SU-DHL-6 (cell line): ENCODE measurements at regions not wholly inside any gene's neighbourhood (a gene's known extent, or its start where the extent isn't known, plus 50 kb on each side); places are given as distances from the start of the nearest gene placed in this dataset.

Source experiments
- H2AFZ ChIP-seq: fragments of 200-600 bp; sonication (generic); 2 replicates; pipeline ENCODE4 v1.6.1; 2014; ENCODE audit warnings: low read depth, mild to moderate bottlenecking, moderate library complexity, mixed read lengths, antibody characterized with exemption, low read length; ENCODE audit not compliant: severe bottlenecking
- H3F3A ChIP-seq: fragments of 200-600 bp; shearing (Covaris generic); 2 replicates; pipeline ENCODE4 v1.6.0; 2016; ENCODE audit warnings: antibody characterized with exemption, mild to moderate bottlenecking; ENCODE audit not compliant: insufficient read depth
- H3K27ac ChIP-seq: fragments of 200-600 bp; sonication (generic); 2 replicates; pipeline ENCODE4 v1.5.1; 2016; ENCODE audit warnings: low read depth, mild to moderate bottlenecking, low read length, moderate library complexity, mixed read lengths
- H3K27me3 ChIP-seq: fragments of 200-600 bp; sonication (generic), shearing (Covaris generic); 2 replicates; pipeline ENCODE4 v1.6.0; 2014; ENCODE audit warnings: mild to moderate bottlenecking, low read length
- H3K36me3 ChIP-seq: fragments of 200-600 bp; sonication (generic); 2 replicates; pipeline ENCODE4 v1.6.1; 2014; ENCODE audit warnings: mild to moderate bottlenecking, low read length, mixed read lengths
- H3K4me2 ChIP-seq: fragments of 300-600, 200-600 bp; shearing (Covaris generic), sonication (generic); 2 replicates; pipeline ENCODE4 v1.6.0; 2014; ENCODE audit warnings: low read length, low read depth, mild to moderate bottlenecking; ENCODE audit not compliant: poor library complexity, severe bottlenecking
- H3K4me3 ChIP-seq: fragments of 200-600 bp; sonication (generic); 2 replicates; pipeline ENCODE4 v1.5.1; 2014; ENCODE audit warnings: antibody characterized with exemption, low read length, mild to moderate bottlenecking, mixed read lengths; ENCODE audit not compliant: insufficient read depth, poor library complexity, severe bottlenecking
- H3K79me2 ChIP-seq: fragments of 200-600 bp; sonication (generic); 2 replicates; pipeline ENCODE4 v1.6.1; 2014; ENCODE audit warnings: mild to moderate bottlenecking, low read length, moderate library complexity; ENCODE audit not compliant: insufficient read depth
- H3K9ac ChIP-seq: fragments of 200-600 bp; sonication (generic); 2 replicates; pipeline ENCODE4 v1.7.0; 2014; ENCODE audit warnings: mild to moderate bottlenecking, low read length
- H3K9me2 ChIP-seq: fragments of 200-600 bp; sonication (generic); replicated peaks from 2 replicates; pipeline ENCODE4 v1.6.1; 2014; ENCODE audit warnings: low read length; ENCODE audit not compliant: insufficient read depth
- H3K9me3 ChIP-seq: fragments of 200-600 bp; sonication (generic); 2 replicates; pipeline ENCODE4 v1.6.1; 2014; ENCODE audit warnings: low read length, mixed read lengths; ENCODE audit not compliant: insufficient read depth
- H4K20me1 ChIP-seq: fragments of 200-600 bp; sonication (generic); 2 replicates; pipeline ENCODE4 v1.6.1; 2014; ENCODE audit warnings: low read depth, mild to moderate bottlenecking, antibody characterized with exemption, low read length, moderate library complexity, mixed read lengths
- CTCF ChIP-seq: fragments of 200-600 bp; sonication (generic); IDR thresholded peaks from one replicate; pipeline ENCODE4 v1.5.1; 2017; ENCODE audit warnings: antibody characterized with exemption, mild to moderate bottlenecking, low read length, moderate library complexity; ENCODE audit not compliant: insufficient read depth, poor library complexity, severe bottlenecking
- EZH2phosphoT487 ChIP-seq: fragments of 200-600 bp; sonication (generic), shearing (Covaris generic); conservative IDR thresholded peaks from 2 replicates; pipeline ENCODE4 v1.6.1; 2018; ENCODE audit warnings: mild to moderate bottlenecking, antibody characterized with exemption, low read length, moderate library complexity, mixed read lengths

GRCh38 chr11:79582434-79582833 is 141.6 kb upstream of the TENM4 start:
- H3K9me3 ChIP-seq, result no peaks in the 10 kb centered on the region
- H3K36me3 ChIP-seq, result no peaks in the 10 kb centered on the region
- H3K27me3 ChIP-seq, result no peaks in the 10 kb centered on the region
- no peak overlapping the region for H3K27ac ChIP-seq
- H3K4me2 ChIP-seq, result no peak overlapping the region
- H3K9ac ChIP-seq, result no peak overlapping the region
- no peaks in the 10 kb centered on the region for H3K9me2 ChIP-seq
- TF ChIP-seq CTCF (no peak), EZH2phosphoT487 (no peak)
- H3K79me2 ChIP-seq, result no peaks in the 10 kb centered on the region
- H2AFZ ChIP-seq, result no peak overlapping the region
- no peak overlapping the region for H3K4me3 ChIP-seq
- no peaks in the 10 kb centered on the region for H4K20me1 ChIP-seq
- H3F3A ChIP-seq, result no peaks in the 10 kb centered on the region

- H3K27me3 ChIP-seq, result no peaks in the 10 kb centered on the region
- H3K4me3 ChIP-seq, result no peak overlapping the region
- H3F3A ChIP-seq, result no peaks in the 10 kb centered on the region
- TF ChIP-seq EZH2phosphoT487 (no peak), CTCF (no peak)
- H3K27ac ChIP-seq, result no peak overlapping the region
- H3K9me3 ChIP-seq, result no peaks in the 10 kb centered on the region
- no peak overlapping the region for H3K4me2 ChIP-seq
- no peaks in the 10 kb centered on the region for H3K9me2 ChIP-seq
- no peaks in the 10 kb centered on the region for H3K36me3 ChIP-seq
- no peaks in the 10 kb centered on the region for H3K79me2 ChIP-seq
- H2AFZ ChIP-seq, result no peak overlapping the region
- H4K20me1 ChIP-seq, result no peaks in the 10 kb centered on the region
- H3K9ac ChIP-seq, result no peak overlapping the region
Observed at GRCh38 chr11:79579063-79579462, 138.2 kb upstream of the TENM4 start.

GRCh38 chr11:79578116-79578515 is 137.3 kb upstream of the TENM4 start:
- Histone ChIP-seq H3F3A (no peaks in the 10 kb centered on the region), H3K79me2 (no peaks in the 10 kb centered on the region), H3K9me3 (no peaks in the 10 kb centered on the region), H2AFZ (no peak overlapping the region), H3K4me2 (no peak overlapping the region), H3K4me3 (no peak overlapping the region), H3K27me3 (no peaks in the 10 kb centered on the region), H3K9me2 (no peaks in the 10 kb centered on the region), H3K36me3 (no peaks in the 10 kb centered on the region), H4K20me1 (no peaks in the 10 kb centered on the region), H3K9ac (no peak overlapping the region), H3K27ac (no peak overlapping the region)
- TF ChIP-seq EZH2phosphoT487, result no peak
- TF ChIP-seq CTCF, result no peak

GRCh38 chr11:79575701-79576100 is 134.9 kb upstream of the TENM4 start:
- H3K9ac ChIP-seq, result no peak overlapping the region
- no peaks in the 10 kb centered on the region for H3K9me3 ChIP-seq
- H4K20me1 ChIP-seq, result no peaks in the 10 kb centered on the region
- no peaks in the 10 kb centered on the region for H3K9me2 ChIP-seq
- H3F3A ChIP-seq, result no peaks in the 10 kb centered on the region
- H3K4me2 ChIP-seq, result no peak overlapping the region
- no peaks in the 10 kb centered on the region for H3K79me2 ChIP-seq
- no peak overlapping the region for H3K4me3 ChIP-seq
- H3K27me3 ChIP-seq, result no peaks in the 10 kb centered on the region
- H2AFZ ChIP-seq, result no peak overlapping the region
- TF ChIP-seq CTCF, result no peak
- TF ChIP-seq EZH2phosphoT487, result no peak
- H3K27ac ChIP-seq, result no peak overlapping the region
- no peaks in the 10 kb centered on the region for H3K36me3 ChIP-seq
